ENCODE measurements at regions not wholly inside any gene's neighbourhood (a gene's known extent, or its start where the extent isn't known, plus 50 kb on each side); places are given as distances from the start of the nearest gene placed in this dataset.
A peak's percentile ranks its signal among the peaks of the same experiment; 100 is the strongest.
"Not testable (repeated sequence)": the region's sequence is repeated elsewhere in the genome, so short reads cannot be mapped to it uniquely, and the experiment has no call there.

- DNase-seq = not testable (repeated sequence)
These were observed 171.0 kb downstream of the LAT start for GRCh38 chr16:29155866-29156200.

GRCh38 chr16:29155131-29155865, 170.4 kb downstream of the LAT start:
- DNase-seq = not testable (repeated sequence)

- DNase-seq = no peak
These were observed 169.8 kb downstream of the LAT start for GRCh38 chr16:29154676-29155121.

- DNase-seq = no peak
These were observed 169.2 kb downstream of the LAT start for GRCh38 chr16:29154088-29154487.

GRCh38 chr16:29153307-29153706, 168.5 kb downstream of the LAT start:
- not testable (repeated sequence) for DNase-seq

GRCh38 chr16:29152544-29153031, 167.7 kb downstream of the LAT start:
- not testable (repeated sequence) for DNase-seq

- no peak for DNase-seq
These were observed 166.5 kb downstream of the LAT start for GRCh38 chr16:29151317-29151716.

GRCh38 chr16:29149912-29150311, 165.1 kb downstream of the LAT start:
- not testable (repeated sequence) for DNase-seq

- DNase-seq = no peak
These were observed 164.0 kb downstream of the LAT start for GRCh38 chr16:29148867-29149272.

GRCh38 chr16:29148131-29148691, 163.4 kb downstream of the LAT start:
- no peak for DNase-seq

- DNase-seq = not testable (repeated sequence)
These were observed 162.9 kb downstream of the LAT start for GRCh38 chr16:29147710-29148109.

GRCh38 chr16:29146808-29147643, 162.2 kb downstream of the LAT start:
- DNase-seq = not testable (repeated sequence)

- DNase-seq = no peak
These were observed 161.4 kb downstream of the LAT start for GRCh38 chr16:29146266-29146665.

- DNase-seq = not testable (repeated sequence)
These were observed 160.8 kb downstream of the LAT start for GRCh38 chr16:29145486-29146225.

GRCh38 chr16:29145086-29145485, 160.2 kb downstream of the LAT start:
- DNase-seq = not testable (repeated sequence)

GRCh38 chr16:29144669-29145062, 159.8 kb downstream of the LAT start:
- not testable (repeated sequence) for DNase-seq

- DNase-seq = not testable (repeated sequence)
These were observed 159.2 kb downstream of the LAT start for GRCh38 chr16:29143739-29144668.

- DNase-seq = not testable (repeated sequence)
These were observed 157.7 kb downstream of the LAT start for GRCh38 chr16:29142506-29142905.

GRCh38 chr16:29141586-29142324, 156.9 kb downstream of the LAT start:
- DNase-seq = peak; percentile 47

- DNase-seq = peak; percentile 4
These were observed 156.3 kb downstream of the LAT start for GRCh38 chr16:29141121-29141520.

Measured in DMS53 (cell line).